GM21619 (cell line): ENCODE measurements at regions not wholly inside any gene's neighbourhood (a gene's known extent, or its start where the extent isn't known, plus 50 kb on each side); places are given as distances from the start of the nearest gene placed in this dataset.
"Not testable (repeated sequence)": the region's sequence is repeated elsewhere in the genome, so short reads cannot be mapped to it uniquely, and the experiment has no call there.

Experiments used
- ATAC-seq: cut with Tn5 transposase; IDR thresholded peaks from one replicate; pipeline ENCODE4 v1.9.1; 2021; ENCODE audit not compliant: unreplicated experiment

DNA sequence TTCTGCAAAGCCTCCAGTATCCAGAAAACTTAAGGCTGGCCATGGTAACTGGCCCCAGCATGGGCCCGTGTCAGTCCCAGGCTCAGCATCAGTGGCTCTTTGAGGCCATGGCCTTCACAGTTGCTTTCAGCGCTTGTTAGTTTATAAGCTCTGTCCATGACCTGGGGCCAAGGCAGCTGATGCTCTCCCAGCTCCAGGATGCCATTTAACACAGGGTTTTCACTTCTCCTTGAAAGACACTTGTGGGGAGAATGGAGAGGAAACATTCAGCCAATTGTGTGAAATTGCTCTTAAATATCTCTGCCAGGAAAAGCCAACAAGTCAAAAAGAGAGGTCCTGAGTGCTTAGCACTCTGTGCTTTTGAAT is 321.3 kb downstream of the FOXO1 start:
- ATAC-seq = no peak

DNA sequence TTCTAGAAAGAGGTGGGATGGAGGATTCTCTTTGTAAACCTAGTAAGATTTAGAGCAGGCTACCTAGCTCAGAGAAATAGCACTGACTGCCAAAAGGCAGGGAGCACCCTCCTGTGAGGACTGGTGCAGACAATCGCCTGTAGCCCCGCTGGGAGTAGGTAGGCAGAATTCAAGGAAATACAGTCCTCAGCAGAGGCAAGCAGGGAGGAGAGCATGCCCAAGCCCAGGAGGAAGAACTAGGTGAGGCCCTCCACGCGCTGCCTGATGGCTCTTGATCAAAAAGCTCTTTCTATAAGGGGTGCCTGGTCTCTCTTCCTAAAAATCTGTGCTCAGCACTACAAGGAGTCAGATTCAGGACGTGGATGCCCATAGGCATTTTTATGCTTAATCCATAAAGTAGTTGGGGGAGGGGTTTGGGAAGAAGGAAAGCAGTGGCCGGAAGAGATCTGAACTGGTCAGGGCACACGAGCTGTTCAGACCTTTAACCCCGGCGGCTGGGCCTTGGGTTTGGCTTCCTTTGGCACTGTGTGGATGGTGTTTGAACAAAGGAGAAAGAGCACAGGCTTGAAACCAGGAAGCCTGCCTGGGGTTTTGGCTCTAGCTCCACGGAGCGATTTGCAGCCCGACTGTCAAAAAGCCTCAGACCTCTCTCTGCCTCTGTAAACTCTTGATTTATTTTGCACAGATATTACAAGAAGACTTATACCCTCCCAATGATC is 320.6 kb downstream of the FOXO1 start:
- ATAC-seq = no peak

DNA sequence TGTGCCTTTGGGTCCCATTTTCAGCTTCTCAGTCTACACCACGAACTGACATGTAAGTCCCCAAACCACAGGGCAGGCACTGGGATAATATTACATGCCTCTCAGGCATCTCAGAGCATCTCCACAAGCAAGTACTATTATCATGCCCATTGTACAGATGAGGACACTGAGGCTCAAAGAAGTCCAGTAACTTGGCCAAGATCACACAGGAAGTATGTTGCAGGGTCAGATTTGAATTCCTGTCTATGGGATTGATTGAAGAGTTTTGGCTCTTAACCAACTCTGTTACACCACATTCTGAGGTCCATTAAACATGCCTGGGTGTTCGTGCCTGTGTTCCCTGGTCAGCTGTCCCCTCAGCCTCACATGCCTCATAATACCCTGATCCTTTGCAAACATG is 319.8 kb downstream of the FOXO1 start:
- ATAC-seq = no peak

DNA sequence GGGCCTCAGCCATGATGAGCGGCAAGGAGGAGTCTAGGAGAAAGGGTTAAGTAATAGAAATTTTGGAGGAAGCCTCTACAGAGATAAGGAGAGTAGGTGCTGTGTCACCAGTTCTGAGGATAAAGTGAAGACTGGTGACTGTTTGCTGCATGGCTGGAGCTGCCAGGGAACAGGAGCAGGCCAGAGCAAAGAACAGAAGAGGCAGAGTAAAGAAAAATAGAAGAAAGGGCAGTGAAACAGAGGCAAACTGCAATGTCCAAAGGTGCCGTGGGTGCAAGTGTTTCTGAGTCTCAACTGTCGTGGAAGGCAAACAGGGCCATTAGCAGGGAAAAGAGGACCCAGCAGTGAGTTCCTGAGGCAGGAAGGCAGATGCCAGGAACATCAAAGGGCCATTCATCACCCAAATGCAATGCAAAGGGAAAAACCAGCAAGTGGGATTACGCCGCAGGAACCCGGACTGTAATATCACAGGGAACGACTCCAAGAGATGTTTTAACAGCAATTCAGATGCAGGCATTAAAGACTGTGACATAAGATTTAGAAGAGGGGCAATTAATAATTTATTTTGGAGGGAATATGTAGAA is 318.3 kb downstream of the FOXO1 start:
- no peak for ATAC-seq

GRCh38 chr13:40350283-40350992 is 316.0 kb downstream of the FOXO1 start:
- ATAC-seq = no peak

- ATAC-seq = no peak
Measured at GRCh38 chr13:40351537-40352379, 314.7 kb downstream of the FOXO1 start.

- ATAC-seq = no peak
Measured at GRCh38 chr13:40352380-40352778, 314.1 kb downstream of the FOXO1 start.

DNA sequence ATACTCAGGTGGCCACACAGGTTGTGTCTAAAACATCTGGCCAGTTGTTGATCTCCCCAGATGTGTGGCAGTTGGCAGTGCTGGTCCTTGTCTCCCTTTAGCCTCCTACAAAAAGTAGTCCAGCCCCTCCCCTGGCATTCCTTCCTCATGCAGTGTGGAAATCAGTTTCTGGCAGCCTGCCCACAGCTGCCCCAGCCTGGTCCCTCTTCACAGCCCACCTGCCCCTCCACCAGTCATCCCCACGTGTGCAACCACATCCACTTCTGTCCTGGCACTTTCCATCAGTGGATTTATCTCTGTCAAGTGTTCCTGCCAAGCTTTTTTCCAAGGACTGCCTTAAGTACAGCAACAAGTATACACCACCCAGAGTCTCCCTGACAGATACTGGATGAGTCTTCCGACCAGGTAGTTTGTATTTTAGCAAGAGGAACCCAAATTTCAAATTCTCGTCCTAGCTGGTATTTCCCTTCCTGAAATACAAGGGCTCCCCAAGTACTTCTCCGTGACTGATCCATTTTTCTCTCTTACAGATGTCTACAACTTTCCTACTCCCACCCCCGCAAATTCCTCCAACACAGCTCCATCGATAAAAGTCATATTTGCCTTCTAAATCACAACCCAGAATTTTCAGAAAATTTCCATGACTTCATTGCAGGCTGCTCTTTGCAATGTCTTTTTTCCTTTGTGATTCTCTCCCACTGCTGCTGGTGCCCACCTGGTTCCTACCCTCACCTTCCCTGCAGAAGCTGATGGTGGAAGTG is 313.5 kb downstream of the FOXO1 start:
- ATAC-seq = no peak

DNA sequence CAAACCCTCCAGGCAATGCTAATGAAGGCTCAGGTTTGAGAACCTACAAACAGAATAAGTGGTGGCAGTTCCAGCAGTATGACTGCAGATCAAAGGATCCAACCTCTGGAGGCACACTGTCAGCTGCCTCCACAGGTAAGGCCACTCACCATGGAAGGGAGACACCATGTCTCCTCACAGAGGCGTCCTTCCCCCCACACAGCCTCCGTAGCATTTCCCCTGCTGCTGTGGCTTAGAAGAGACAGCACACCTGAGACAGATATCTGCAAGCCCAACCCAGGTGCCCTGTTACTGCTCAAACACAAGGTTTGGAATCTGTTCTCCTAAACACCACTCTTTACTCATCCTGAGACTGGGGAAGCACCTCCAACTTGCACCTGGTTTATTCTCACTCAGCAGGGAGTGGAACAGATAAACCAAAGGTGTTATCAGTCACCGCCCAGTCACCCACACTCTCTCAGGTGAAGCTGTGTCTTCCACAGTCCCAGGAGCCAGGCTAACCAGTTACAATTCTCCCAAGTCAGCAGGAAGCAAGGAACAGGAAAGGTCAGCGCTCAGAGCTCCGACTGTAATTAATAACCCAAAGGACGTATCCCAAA is 311.2 kb downstream of the FOXO1 start:
- no peak for ATAC-seq

GRCh38 chr13:40356011-40356410 is 310.4 kb downstream of the FOXO1 start:
- no peak for ATAC-seq

GRCh38 chr13:40356458-40356857 is 310.0 kb downstream of the FOXO1 start:
- not testable (repeated sequence) for ATAC-seq

GRCh38 chr13:40362502-40362901 is 303.9 kb downstream of the FOXO1 start:
- no peak for ATAC-seq

GRCh38 chr13:40363653-40364052 is 302.8 kb downstream of the FOXO1 start:
- ATAC-seq = no peak

DNA sequence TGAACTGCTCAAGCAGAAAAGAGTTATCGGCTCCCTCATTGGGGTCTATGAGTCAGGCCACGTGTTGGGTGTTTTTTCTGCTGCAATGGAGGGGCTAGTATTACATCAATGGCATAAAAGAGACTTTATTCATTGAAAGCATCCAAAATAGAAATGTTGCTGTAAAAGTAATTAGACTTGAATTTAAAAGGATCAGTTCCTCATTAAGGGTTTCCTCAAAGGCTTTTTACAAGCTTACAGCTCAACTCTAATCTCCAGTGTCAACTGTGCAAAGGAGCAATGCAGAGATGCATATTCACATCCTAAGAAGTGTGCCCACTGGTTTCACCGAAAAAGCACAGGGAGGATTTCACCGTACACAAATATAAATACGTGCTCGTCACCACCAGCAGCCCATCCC is 300.3 kb downstream of the FOXO1 start:
- ATAC-seq = no peak

DNA sequence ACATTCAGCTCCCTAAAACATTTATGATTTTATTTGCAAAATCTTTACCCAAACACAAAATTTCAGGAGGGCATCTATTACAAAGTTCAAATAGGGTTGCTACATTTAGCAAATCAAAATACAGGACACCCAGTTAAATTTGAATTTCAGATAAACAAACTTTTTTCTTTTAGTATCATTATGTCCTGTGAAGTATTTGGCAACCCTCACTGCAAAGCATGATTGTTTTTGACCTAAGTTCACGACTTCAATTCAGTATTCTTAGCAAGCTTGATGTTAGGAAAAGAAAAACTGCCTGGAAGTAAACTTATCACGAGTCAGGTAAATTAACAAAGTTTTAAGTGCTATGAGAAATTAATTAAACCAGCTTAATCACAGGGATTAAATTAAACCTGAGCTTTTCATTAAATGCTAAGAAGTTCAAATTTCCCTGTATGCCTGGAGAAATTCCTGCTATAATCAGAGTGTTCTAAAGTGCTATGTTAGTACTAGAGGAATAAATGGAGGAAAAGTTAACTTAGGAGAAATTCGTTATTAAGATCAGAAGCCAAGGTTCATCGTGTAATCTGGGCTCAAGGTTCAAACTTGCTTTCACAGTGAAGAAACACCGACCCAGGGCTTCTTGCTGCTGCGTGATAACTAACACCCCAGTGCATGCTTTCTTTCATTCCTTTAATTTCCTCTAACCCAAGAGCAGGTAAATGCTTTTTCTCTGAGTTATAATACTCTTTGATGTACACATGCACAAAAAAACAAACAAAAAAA is 298.1 kb downstream of the FOXO1 start:
- no peak for ATAC-seq

GRCh38 chr13:40370661-40371060 is 295.8 kb downstream of the FOXO1 start:
- ATAC-seq = no peak

DNA sequence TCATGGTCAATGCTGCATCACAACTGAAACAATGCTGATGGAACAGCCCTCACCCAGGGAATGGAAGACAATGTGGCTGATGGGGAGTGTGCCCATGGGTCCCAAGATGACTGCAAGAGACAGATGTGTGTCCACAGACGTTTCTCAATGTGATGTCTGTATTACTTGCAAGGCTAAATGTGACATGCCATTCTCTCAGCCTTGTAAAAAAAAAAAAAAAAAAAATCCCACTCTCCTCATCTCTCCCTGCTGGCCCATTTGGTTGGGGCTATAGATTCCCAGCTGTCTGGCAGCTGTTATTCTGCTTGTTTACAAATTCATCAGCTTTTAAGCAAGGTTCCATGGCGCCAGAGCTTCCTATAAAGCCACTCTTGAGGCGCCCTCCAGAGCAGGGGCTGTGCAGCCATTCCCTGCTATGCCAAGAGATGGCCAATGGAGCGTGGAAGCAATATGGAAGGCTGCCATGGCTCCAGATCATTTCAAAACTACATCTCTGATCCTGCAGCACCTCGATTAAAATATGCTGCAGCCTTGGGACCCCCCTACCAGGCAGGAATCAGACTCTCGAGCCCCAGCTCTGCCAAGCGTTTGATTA is 294.8 kb downstream of the FOXO1 start:
- no peak for ATAC-seq

GRCh38 chr13:40373608-40374007 is 292.8 kb downstream of the FOXO1 start:
- ATAC-seq = not testable (repeated sequence)

DNA sequence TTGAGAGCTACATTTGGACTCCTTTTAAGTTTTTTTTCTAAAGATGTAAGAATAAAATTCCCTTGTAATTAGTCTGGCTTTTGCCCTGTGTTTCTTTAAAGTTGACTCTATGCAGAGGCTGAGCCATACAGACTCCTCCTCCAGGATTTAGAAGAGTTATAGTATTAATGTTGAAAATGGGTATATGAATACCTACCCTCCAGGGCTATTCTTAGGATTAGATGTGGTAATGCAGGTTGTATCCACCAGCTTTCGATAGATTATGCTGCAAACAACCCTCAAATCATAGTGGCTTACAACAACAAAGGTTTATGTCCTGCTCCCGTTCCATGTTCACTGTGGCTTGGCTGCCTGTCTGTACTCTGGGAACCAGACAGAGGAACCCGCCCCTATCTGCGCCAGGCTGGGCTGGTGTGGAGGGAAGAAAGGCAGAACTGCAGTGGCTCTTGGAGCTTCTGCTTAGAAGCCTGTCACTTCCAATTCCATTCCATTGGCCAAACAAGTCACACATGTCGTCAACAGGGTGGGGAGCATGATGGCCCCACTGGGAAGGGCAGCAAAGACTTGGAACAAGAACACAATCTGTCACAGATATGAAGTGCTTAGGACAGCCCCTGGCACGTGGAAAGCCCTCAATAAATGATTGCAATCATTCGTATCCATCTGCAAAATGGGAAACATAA is 290.8 kb downstream of the FOXO1 start:
- ATAC-seq = no peak
